ENCODE measurements at regions not wholly inside any gene's neighbourhood (a gene's known extent, or its start where the extent isn't known, plus 50 kb on each side); places are given as distances from the start of the nearest gene placed in this dataset.
"Not testable (repeated sequence)": the region's sequence is repeated elsewhere in the genome, so short reads cannot be mapped to it uniquely, and the experiment has no call there.

- DNase-seq = no peak
Observed at GRCh38 chr10:57472823-57473619, 794.7 kb downstream of the IPMK start.

DNA sequence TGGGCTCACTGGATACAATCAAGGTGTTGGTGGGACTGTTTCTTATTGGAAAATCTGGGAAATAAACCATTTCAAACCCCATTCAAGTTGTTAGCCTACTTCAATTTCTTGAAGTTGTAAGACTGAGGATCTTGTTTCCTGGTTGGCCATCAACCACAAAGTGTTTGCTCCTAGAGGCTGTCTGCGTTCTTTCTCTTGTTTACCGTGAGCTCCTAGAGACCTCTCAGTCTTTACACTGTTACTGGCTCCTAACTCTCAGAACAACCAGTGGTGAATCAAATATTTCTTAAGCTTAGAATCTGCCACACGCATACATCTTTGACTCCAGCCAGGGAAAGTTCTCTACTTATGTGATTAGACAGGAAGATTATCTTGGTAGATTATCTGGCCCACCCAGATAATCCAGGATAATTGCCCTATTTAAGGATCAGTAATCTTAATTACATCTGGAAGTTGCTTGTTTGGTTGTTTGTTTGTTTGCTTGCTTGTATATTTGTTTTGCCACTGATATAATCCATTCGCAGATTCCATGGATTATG is 798.7 kb downstream of the IPMK start:
- no peak for DNase-seq

DNA sequence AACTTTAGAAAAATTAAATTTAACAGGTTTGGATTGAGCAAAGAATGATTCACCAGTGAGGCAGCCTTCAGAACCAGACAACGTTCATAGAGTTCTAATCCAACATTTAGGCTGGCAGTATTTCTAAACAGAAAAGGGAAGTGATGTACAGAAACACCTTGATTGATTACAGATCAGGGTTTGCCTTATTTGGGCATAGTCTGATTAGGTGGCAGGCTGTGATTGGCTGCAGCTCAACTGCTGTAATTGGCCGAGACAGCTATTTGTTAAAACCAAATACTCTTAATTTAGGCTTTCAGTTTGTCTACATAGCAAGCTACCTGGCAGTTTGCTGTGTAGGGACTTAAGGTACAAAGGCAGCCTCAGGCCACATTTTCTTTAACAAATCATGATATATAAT is 802.5 kb downstream of the IPMK start:
- no peak for DNase-seq

GRCh38 chr10:57460540-57460939 is 807.2 kb downstream of the IPMK start:
- no peak for DNase-seq

GRCh38 chr10:57457972-57458512 is 809.7 kb downstream of the IPMK start:
- no peak for DNase-seq

- DNase-seq = no peak
Observed at GRCh38 chr10:57430376-57430775, 837.3 kb downstream of the IPMK start.

DNA sequence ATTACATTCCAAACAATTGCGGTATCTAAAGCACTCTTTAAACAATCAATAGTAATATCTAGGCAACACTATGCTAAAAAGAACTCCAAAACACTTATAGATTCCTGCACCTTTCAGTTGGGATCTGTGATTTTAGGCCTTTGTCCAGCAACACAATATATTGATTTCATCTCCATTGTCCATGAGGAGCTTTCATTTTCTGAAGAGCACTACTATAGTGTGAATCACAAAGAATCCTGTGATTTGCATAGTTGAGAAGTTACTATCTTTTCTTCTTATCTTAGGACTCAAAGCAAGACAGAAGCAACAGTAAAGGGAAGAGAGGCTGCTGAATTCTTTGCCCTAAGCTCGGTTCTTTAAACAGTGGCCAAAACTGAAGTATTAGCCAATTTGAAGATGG is 846.8 kb downstream of the IPMK start:
- no peak for DNase-seq

- DNase-seq = no peak
Observed at GRCh38 chr10:57418476-57418875, 849.2 kb downstream of the IPMK start.

DNA sequence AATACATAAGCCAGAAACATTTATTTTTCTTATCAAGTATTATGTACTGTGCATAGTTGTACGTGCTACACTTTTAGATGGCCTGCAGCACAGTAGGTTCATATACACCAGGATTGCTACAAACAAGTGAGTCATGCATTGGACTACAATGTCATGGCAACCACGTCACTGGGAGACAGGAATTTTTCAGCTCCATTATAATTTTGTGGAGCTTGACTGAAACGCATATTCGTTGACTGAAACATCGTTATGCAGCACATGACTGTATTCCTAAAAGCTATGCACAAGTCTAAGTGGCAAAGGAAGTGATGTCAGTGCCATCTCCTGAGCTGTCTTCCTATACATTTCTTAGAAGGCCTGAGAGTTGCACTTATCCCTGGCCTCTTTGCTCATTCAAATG is 871.8 kb downstream of the IPMK start:
- no peak for DNase-seq

DNA sequence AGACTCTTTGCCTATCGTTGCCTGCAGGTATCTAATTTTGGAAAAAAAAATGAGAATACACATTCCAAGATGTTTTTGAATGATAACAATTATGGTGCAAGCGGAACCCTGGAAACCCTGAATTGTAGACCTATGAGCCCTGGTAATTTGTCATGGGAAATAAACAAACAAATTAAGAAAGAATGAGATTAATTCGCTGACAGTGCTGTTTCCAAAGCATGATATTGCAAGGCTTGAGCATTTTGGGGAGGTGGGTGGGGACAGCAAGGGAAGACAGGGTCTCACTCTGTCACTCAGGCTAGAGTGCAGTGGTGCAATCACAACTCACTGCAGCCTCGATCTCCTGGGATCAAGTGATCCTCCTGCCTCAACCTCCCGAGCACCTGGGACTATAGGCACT is 900.3 kb downstream of the IPMK start:
- DNase-seq = no peak

- no peak for DNase-seq
Observed at GRCh38 chr10:57362811-57363210, 904.9 kb downstream of the IPMK start.

GRCh38 chr10:57353403-57354003 is 914.2 kb downstream of the IPMK start:
- DNase-seq = no peak

DNA sequence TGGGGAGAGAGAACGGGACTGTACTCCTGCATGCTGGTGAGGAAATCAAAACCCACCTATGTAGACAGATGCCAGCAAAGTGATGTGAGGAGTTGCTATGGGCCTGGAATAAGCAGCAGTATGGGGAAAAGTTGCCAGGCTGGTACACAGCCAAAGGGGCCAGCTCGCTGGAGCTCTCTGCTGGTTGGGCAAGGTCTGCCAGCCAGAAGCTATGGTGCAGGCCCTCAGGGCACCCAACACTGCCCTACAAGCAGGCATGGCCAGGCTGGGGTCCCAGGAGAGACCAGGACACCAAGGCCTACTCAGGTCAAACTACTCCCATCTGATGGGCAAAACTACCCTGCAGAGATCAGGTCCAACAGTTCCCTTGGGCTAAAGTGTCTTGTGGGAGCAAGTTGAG is 916.6 kb downstream of the IPMK start:
- no peak for DNase-seq

GRCh38 chr10:57341294-57341693 is 926.4 kb downstream of the IPMK start:
- DNase-seq = no peak

- DNase-seq = no peak
Observed at GRCh38 chr10:57338823-57339558, 928.7 kb downstream of the IPMK start.

DNA sequence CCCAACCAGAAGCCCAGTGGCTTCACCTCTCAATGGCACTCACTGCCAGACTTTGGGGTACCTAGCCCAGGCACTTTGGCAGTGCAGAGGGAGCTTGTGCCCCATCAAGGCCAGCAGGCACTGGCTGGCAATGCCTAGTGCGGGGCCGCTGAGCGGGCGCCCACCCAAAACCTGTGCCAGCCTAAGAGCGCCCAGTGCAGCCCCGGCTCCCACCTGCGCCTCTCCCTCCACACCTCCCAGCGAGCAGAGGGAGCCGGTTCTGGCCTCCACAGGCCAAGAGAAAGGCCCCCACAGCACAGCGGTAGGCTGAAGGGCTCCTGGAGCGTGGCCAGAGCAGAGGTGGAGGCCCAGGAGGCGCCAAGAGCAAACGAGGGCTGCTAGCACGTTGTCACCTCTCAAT is 930.8 kb downstream of the IPMK start:
- no peak for DNase-seq

DNA sequence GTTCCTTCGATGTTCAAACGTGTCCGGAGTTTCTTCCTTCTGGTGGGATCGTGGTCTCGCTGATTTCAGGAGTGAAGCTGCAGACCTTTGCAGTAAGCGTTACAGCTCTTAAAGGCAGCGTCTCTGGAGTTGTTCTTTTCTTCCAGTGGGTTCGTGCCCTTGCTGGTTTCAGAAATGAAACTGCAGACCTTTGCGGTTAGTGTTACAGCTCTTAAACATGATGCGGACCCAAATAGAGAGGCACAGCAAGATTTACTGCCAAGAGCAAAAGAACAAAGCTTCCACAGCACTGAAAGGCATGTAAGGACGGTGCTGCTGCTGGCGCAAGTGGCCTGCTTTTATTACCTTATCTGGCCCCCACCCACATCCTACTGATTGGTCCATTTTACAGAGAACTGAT is 931.4 kb downstream of the IPMK start:
- no peak for DNase-seq

DNA sequence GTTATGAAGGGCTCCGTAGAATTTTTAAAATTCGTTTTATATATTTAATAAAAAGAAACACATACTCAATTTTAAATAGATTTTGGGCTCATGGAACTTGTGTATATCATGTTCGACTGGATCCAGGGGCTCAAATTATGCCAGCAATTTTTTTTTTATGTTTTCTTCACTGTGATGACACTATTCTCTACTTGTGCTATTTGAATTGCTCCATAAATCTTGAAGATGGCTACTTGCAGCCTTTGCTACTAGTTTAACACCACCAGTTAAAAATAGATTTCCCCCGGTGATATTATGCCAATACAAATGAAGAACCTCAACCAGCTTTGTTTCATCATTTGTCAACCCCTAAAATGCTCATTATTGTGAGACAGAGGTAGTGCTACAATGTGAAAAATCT is 933.2 kb downstream of the IPMK start:
- DNase-seq = no peak

DNA sequence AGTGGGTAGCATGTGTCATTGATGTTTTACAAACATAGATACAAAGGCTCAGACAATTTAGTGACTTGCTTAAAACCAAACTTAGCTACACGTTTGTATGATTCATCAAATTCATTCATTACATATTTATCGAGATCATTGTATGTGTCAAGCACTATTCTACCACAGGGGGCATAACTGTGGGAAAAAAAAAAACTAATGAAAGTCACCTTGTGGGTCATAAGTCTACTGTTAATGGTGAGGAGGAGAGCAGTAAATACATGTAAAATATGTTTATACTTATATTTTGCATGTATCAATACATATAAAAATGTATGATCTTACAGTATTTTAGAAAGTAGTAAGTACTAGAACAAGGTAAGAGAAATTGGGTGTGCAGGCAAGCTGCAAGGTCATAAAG is 933.8 kb downstream of the IPMK start:
- no peak for DNase-seq

DNA sequence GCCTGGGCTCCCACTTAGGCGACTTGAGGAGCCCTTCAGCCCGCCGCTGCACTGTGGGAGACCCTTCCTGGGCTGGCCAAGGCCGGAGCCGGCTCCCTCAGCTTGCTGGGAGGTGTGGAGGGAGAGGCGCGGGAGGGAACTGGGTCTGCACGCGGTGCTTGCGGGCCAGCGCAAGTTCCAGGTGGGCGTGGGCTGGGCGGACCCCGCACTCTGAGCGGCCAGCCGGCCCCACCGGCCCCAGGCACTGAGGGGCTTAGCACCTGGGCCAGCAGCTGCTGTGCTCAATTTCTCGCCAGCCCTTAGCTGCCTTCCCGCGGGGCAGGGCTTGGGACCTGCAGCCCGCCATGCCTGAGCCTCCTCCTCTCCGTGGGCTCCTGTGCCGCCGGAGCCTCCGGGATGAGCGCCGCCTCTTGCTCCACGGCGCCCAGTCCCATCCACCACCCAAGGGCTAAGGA is 946.3 kb downstream of the IPMK start:
- not testable (repeated sequence) for DNase-seq

DNA sequence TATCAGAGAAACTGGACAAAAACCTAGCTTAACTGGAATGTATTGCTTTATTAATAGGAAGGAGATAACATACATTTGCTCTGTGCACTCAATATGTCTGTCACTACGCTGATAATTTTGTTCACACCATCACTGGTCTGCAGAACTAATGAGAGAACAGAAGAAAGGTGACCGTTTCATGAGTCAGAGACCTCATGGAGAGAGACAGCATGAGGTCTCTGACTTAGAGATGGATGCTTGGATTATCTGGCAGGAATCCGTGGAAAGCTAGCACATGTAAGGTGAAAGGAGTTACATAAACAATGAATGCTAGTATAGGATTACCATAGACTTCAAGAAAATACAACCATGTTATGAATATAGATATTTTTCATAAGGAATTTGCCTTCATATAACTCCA is 947.3 kb downstream of the IPMK start:
- DNase-seq = no peak

DNA sequence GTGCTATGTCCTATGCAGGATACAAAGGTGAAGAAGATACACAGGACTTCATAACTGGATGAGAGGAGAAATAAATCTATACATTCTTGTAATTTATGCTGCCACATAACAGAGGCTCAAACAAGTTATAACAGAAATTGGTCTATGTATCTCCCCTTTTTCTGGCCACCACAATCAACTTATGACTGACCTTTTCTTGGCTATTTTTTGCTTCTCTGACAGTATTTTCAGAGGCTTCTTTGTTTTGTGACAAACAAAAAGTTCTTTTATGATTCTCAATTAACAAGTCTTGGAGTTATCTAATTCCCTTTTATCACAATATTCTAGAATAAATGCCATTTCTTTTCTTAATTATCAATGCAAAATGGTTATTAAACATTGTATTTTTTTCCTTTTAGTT is 953.0 kb upstream of the ZWINT start:
- no peak for DNase-seq

GRCh38 chr10:57303566-57303965 is 942.5 kb upstream of the ZWINT start:
- DNase-seq = no peak

- DNase-seq = no peak
Observed at GRCh38 chr10:57300718-57301117, 939.7 kb upstream of the ZWINT start.
